Activated T-cell treated with anti-CD3 and anti-CD28 coated beads, Interleukin-2, amount 50 U/mL, for 72 hours (primary cell): ENCODE measurements at regions not wholly inside any gene's neighbourhood (a gene's known extent, or its start where the extent isn't known, plus 50 kb on each side); places are given as distances from the start of the nearest gene placed in this dataset.
"Not testable (repeated sequence)": the region's sequence is repeated elsewhere in the genome, so short reads cannot be mapped to it uniquely, and the experiment has no call there.

ENCODE experiments used
- ATAC-seq, 2 donors: fragments of 150-1000 bp; cut with Tn5 transposase; replicated peaks in 1 of 2; 2 replicates each; pipeline ENCODE4 v1.10.0; 2021; ENCODE audit warnings: moderate library complexity in 2 of 2, mild to moderate bottlenecking in 1 of 2
- DNase-seq, 2 donors: peaks; one replicate each; pipeline ENCODE4 v3.0.0; 2021 to 2022; ENCODE audit warnings: mixed read lengths in 1 of 2
- H3K27ac Mint-ChIP-seq: one replicate; pipeline ENCODE4 v1.8.0; 2022; ENCODE audit warnings: mild to moderate bottlenecking, moderate library complexity, mixed read lengths
- H3K27me3 Mint-ChIP-seq: one replicate; pipeline ENCODE4 v1.8.0; 2022; ENCODE audit warnings: low read depth, mixed read lengths
- H3K36me3 Mint-ChIP-seq, 2 donors: one replicate each; pipeline ENCODE4 v1.8.0; 2022; ENCODE audit warnings: mixed read lengths in 2 of 2, mild to moderate bottlenecking in 1 of 2; ENCODE audit not compliant: insufficient read depth in 2 of 2
- H3K4me1 Mint-ChIP-seq: one replicate; pipeline ENCODE4 v1.8.0; 2022; ENCODE audit warnings: low read depth, mixed read lengths
- H3K4me3 Mint-ChIP-seq, 2 donors: one replicate each; pipeline ENCODE4 v1.8.0; 2022; ENCODE audit warnings: mild to moderate bottlenecking in 2 of 2, mixed read lengths in 2 of 2, moderate library complexity in 2 of 2
- H3K9me3 Mint-ChIP-seq, 2 donors: one replicate each; pipeline ENCODE4 v1.8.0; 2022; ENCODE audit warnings: mixed read lengths in 2 of 2

DNA sequence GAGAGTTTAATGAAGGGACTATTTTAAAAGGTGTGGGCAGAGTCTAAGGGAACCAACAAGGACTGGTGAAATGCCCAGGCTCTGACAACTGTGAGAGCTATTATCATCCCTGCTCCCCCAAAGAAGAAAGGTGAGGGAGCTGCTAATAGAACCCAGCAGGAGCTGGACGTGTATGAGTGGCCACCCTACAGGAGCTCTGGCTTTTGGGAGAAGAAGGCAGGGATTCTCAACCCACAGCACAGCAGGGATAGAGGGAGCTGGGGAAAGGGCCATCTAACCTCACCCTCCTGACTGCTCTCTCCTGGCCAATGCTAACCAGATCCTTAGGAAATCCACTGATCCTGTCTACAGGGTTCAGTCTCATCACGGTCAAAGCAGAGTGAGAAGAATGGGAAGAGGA, 57.1 kb downstream of the GRIN2B start:
- DNase-seq = no peak
- Mint-ChIP-seq H3K36me3 (no peaks in the 10 kb centered on the region), H3K4me3 (no peak overlapping the region), H3K4me1 (no peaks in the 10 kb centered on the region), H3K9me3 (no peaks in the 10 kb centered on the region), H3K27me3 (peaks cover 3% of the 10 kb centered on the region), H3K27ac (no peak overlapping the region)
- ATAC-seq = no peak

DNA sequence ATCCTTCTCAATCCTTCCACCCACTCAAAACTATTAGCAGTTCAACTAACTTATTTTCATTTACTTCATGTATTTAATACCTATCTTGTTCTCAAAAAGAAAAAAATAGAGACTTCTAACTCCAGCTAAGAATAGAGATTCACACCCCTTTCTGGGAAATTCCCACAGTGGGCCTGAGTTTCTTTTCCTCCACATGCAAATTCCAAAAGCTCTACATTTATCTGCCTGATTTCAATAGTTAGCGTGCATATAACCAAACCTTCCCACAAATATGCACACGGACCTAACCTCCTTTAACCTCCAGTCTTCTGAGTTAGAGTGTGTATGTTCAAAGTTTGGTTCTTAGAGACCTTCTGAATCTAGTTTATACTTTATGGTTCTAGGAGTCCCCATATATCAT, 62.5 kb downstream of the GRIN2B start:
- Mint-ChIP-seq H3K27me3 (peaks cover 5% of the 10 kb centered on the region), H3K4me1 (no peaks in the 10 kb centered on the region), H3K27ac (no peak overlapping the region), H3K9me3 (no peaks in the 10 kb centered on the region), H3K4me3 (no peak overlapping the region), H3K36me3 (no peaks in the 10 kb centered on the region)
- DNase-seq (no peak), ATAC-seq (no peak)

DNA sequence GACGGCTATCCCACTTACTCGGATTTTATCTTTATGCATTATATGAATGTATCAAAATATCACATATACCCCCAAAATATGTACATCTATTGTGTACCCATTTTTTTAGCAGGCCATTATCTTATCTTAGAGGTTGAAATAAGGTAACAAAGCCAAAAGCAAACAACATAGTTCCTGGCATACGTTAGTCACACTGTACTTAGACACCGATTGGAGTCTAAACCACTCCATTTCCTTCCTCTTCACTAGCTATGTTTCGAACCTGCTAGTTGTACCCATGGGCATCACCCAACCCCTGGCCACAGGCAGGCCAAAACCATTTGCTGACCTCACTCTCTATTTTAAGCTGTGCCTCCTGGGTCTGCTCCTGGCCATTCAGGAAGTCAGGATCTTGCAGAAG, 66.3 kb downstream of the GRIN2B start:
- H3K4me1 Mint-ChIP-seq = no peaks in the 10 kb centered on the region
- peaks cover 5% of the 10 kb centered on the region for H3K27me3 Mint-ChIP-seq
- no peak for DNase-seq
- no peak for ATAC-seq
- no peak overlapping the region for H3K27ac Mint-ChIP-seq
- H3K4me3 Mint-ChIP-seq = no peak overlapping the region
- H3K9me3 Mint-ChIP-seq = peaks cover 0 to 2% of the 10 kb centered on the region in 2 donors
- H3K36me3 Mint-ChIP-seq = no peaks in the 10 kb centered on the region

DNA sequence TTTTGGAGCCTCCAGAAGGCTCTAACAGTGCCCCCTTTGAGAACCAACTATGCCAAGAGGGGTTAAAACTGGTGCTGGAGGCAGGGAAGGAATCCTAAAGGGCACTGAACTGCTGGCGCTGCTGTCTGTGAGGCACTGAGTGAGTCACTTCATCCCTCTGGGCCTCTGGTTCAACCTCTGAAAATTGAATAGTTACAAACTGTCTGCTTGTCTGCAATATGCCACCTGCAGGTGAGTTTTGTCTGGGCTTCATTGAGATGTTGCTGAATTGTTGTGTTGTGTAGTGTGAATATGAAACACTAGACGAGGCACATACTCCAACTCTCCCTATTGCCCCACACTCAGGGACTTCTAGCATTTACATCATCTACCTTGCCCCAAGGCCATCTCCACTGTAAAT, 68.0 kb downstream of the GRIN2B start:
- peaks cover 0 to 2% of the 10 kb centered on the region in 2 donors for H3K9me3 Mint-ChIP-seq
- H3K4me3 Mint-ChIP-seq = no peak overlapping the region
- ATAC-seq (no peak), DNase-seq (no peak)
- H3K27me3 Mint-ChIP-seq = no peaks in the 10 kb centered on the region
- H3K27ac Mint-ChIP-seq = no peak overlapping the region
- no peaks in the 10 kb centered on the region for H3K36me3 Mint-ChIP-seq
- H3K4me1 Mint-ChIP-seq = no peaks in the 10 kb centered on the region

DNA sequence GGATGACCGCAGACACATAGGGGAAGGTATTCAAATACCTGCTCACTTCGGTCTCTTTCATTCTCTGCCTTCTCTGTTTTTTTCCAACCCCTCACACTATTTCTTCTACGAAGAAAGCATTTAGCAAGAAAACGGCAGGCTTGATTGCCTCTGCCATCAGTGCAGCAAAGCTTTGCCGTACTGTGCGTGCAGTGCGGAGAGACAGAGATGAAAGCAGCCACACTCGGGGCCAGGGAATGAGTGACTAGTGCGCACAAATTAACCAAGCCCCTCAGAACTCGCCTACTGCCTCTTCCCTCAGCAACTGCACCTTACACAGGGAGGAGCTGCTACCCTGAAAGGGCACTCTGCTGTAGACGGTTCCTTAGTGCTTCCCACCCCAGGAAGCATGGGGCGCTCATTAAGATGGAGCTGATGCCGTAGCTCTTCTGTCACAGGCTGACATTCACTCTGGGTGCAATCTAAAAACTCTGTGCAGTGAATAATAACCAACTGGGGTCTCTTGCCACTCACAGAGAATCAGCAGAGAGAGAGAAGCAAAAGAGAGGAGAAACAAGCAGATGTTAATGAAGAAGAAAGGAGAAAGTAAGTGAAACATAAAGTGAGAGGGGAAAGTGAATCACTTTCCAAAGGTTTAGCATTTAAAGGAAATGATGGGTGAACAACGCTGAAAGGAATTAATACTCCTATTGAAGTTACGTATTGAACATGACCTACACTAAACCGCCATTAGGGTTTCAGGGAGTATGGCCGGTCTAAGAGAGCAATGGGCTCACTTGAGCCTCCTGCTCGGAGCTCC, 69.4 kb downstream of the GRIN2B start:
- peaks cover 0 to 2% of the 10 kb centered on the region in 2 donors for H3K9me3 Mint-ChIP-seq

DNA sequence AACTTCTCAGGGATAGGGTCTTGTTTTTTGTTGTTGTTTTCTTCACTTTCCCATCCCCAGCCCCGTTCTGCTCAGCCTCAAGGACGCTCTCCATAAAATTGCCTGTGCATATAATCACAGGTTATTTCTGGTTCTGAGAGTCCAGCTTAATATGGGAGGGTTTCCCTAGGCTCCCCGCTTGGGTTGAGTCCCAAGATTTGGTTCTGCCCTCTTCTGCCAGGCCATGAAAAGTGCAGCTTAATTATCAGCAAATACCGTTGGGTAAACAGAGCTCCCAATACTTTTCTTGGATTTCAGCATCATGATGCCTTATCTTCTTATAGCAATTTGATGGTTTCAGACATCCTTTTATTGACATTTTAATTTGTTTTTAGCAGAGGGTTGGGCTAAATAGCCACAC, 75.6 kb downstream of the GRIN2B start:
- no peak overlapping the region for H3K4me3 Mint-ChIP-seq
- ATAC-seq = no peak
- H3K27me3 Mint-ChIP-seq = no peaks in the 10 kb centered on the region
- no peaks in the 10 kb centered on the region for H3K36me3 Mint-ChIP-seq
- no peaks in the 10 kb centered on the region for H3K4me1 Mint-ChIP-seq
- no peak overlapping the region for H3K27ac Mint-ChIP-seq
- no peak for DNase-seq
- H3K9me3 Mint-ChIP-seq = peaks cover under 1 to 1% of the 10 kb centered on the region in 2 donors

More for the DNA sequence above, 69.4 kb downstream of the GRIN2B start:
- no peak for DNase-seq
- Mint-ChIP-seq H3K27me3 (no peaks in the 10 kb centered on the region), H3K4me1 (no peaks in the 10 kb centered on the region), H3K36me3 (no peaks in the 10 kb centered on the region), H3K27ac (no peak overlapping the region), H3K4me3 (no peak overlapping the region)
- no peak for ATAC-seq

DNA sequence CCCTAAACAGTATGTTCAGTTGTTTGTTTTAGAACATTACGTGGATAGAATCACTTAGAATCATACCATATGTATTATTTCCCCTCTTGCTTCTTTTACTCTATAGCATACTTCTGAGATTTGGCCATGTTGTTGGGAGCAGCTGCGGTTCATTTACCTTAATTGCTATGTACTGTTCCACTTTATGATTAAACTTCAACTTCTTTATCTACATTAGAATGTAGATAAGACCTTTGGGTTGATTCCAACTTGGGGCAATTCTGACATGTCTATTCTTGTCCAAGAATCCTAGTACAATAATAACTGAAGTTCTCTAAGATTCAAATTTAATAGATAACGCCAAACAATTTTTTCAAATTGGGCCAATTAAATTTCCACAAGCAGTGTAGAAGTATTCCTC, 80.7 kb downstream of the GRIN2B start:
- no peak overlapping the region for H3K4me3 Mint-ChIP-seq
- no peaks in the 10 kb centered on the region for H3K36me3 Mint-ChIP-seq
- DNase-seq (no peak), ATAC-seq (no peak)
- no peaks in the 10 kb centered on the region for H3K4me1 Mint-ChIP-seq
- peaks cover 1 to 5% of the 10 kb centered on the region in 2 donors for H3K9me3 Mint-ChIP-seq
- no peak overlapping the region for H3K27ac Mint-ChIP-seq
- peaks cover 6% of the 10 kb centered on the region for H3K27me3 Mint-ChIP-seq

DNA sequence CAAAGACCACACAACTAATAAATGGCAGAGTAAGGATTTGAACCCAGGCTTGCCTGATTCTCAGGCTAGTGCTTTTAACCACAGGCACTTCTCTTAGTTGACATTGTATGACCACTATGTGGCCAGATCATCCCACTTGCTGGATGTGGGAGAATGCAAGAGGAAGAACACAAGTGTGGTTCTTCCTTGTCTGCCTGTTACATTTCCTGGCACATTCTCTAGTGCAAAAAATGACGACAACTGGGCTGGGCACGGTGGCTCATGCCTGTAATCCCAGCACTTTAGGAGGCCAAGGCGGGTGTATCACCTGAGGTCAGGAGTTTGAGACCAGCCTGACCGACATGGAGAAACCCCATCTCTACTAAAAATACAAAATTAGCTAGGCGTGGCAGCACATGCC, 83.0 kb downstream of the GRIN2B start:
- H3K36me3 Mint-ChIP-seq, H3K4me1 Mint-ChIP-seq, H3K9me3 Mint-ChIP-seq, DNase-seq, H3K27ac Mint-ChIP-seq, ATAC-seq, H3K27me3 Mint-ChIP-seq, H3K4me3 Mint-ChIP-seq: not testable (repeated sequence)

DNA sequence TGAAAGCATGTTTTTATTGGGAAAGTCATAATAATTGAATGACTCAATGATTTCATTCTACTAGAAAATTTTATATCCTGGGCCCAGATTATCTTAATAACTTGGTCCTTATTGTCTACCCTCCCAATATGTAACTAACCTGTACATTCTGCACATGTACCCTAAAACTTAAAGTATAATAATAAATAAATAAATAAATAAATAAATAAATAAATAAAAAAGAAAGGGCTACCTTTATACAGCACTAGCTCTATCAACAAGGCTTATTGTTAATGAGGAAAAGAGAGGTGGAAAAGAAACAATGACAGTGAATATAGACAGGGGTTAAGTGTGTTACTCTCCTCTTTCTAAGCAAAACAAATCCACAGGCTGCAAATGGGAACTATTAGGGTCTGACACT, 83.6 kb downstream of the GRIN2B start:
- DNase-seq = no peak
- Mint-ChIP-seq H3K36me3 (no peaks in the 10 kb centered on the region), H3K4me1 (no peaks in the 10 kb centered on the region), H3K27me3 (peaks cover 6% of the 10 kb centered on the region), H3K4me3 (no peak overlapping the region), H3K27ac (no peak overlapping the region), H3K9me3 (peaks cover 0 to 5% of the 10 kb centered on the region in 2 donors)
- ATAC-seq = no peak

DNA sequence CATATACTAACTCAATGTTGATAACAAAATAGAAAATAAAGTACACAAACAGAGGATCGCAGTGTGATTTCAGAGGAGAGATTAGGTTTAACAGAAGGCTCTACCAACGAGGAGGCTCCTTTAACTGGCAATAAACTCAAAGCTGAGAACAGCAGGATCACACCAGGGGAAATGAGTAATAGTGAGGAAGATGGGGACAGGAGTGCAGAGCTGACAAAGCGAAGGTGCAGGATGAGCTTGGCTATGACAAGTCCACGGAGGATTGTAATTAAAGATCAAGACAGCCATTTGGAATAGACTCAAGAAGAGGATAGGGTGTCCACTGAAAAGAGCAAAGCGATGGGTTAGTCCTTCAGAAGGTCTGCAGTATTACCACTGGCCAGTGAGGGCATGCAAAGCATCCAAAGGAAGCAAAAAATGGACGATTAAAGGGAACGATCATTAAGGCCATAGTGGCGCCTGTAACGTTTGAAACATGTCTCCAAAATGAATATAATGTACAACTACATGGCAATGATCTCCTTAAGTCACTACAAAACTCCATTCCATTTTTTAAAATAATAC, 85.3 kb downstream of the GRIN2B start:
- Mint-ChIP-seq H3K9me3 (peaks cover 0 to 5% of the 10 kb centered on the region in 2 donors), H3K4me1 (no peaks in the 10 kb centered on the region), H3K4me3 (no peak overlapping the region), H3K36me3 (no peaks in the 10 kb centered on the region), H3K27me3 (peaks cover 6% of the 10 kb centered on the region), H3K27ac (no peak overlapping the region)
- ATAC-seq = no peak
- no peak for DNase-seq

DNA sequence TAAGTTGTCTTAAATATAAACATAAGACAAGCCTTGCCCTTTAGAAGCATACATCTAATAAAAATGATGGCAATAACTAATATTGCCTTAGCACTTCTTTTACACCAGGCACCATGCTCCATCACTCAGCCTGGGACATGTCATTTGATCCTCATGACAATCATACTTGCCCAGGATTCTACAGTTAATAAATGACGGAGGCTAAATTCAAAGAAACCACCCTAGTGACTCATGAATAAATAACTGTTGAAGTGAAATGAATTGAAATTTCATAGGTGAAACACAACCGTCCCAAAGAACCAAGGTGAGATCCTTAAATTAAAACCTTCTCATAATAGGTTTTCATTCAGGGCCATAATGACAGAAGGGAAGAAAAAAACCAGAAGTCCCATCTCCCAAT, 89.5 kb downstream of the GRIN2B start:
- H3K36me3 Mint-ChIP-seq = no peaks in the 10 kb centered on the region
- no peak for DNase-seq
- H3K27me3 Mint-ChIP-seq = peaks cover 2% of the 10 kb centered on the region
- H3K4me1 Mint-ChIP-seq = no peaks in the 10 kb centered on the region
- ATAC-seq = no peak
- H3K27ac Mint-ChIP-seq = no peak overlapping the region
- no peak overlapping the region for H3K4me3 Mint-ChIP-seq
- H3K9me3 Mint-ChIP-seq = peaks cover 0 to under 1% of the 10 kb centered on the region in 2 donors

DNA sequence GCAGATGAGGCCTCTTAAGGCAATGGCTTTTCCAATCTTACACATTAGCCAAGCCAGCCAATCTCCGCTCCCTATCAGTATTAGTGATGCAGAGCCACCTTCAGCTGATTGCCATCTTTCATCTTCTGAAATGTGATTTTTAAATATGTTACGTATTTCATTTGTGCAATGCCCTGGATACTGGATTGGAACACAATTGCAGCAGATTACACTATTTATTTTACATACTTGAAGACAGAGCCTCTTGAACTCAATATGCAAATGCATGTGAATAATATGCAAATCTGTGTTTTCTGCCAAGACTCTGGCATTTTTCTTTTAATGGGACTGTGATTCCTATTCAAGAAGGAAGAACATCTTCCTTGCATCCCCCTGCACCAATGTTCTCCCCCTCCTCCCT, 90.5 kb downstream of the GRIN2B start:
- ATAC-seq (no peak), DNase-seq (no peak)
- Mint-ChIP-seq H3K4me1 (no peaks in the 10 kb centered on the region), H3K36me3 (no peaks in the 10 kb centered on the region), H3K27ac (no peak overlapping the region), H3K27me3 (no peaks in the 10 kb centered on the region), H3K9me3 (no peaks in the 10 kb centered on the region), H3K4me3 (no peak overlapping the region)

DNA sequence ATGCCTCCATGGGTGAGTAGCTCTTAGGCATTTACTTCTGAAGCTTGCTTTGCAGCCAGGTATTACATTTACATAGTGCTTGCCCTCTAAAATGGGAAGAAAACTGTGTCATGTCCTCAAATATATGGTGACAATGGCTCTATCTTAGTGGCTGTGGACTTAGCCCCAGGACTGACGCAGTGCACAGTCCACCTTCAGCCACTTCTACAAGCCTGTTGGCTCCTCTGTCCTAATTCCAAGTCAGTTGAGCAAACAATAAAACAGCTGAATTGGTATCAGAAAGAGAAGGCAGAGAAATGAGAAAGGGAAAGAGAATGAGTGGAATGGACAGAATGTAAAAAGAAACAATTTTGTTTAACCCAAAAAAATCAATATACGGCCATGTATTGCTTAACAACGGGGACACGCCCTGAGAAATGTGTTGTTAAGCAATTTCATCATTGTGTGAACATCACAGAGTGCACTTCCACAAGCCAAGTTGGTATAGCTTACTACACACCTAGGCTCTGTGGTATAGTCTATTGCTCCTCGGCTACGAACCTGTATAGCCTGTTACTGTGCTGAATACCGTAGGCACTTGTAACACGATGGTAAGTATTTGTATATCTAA, 93.5 kb downstream of the GRIN2B start:
- no peak overlapping the region for H3K4me3 Mint-ChIP-seq
- H3K9me3 Mint-ChIP-seq = no peaks in the 10 kb centered on the region
- no peak for ATAC-seq
- no peak overlapping the region for H3K27ac Mint-ChIP-seq
- peaks cover 6% of the 10 kb centered on the region for H3K27me3 Mint-ChIP-seq
- no peaks in the 10 kb centered on the region for H3K4me1 Mint-ChIP-seq
- H3K36me3 Mint-ChIP-seq = no peaks in the 10 kb centered on the region
- DNase-seq = no peak
